Stomach (tissue), 8 donors: ENCODE measurements at regions not wholly inside any gene's neighbourhood (a gene's known extent, or its start where the extent isn't known, plus 50 kb on each side); places are given as distances from the start of the nearest gene placed in this dataset.

Source experiments
- DNase-seq, 2 donors: peaks; one replicate each; pipeline versions ENCODE4 v3.0.0 to v3.0.0-alpha.2; 2013 to 2019
- H3K27ac ChIP-seq, 5 donors: fragments of 200-600 bp in 4 of 5; sonication (generic) in 4 of 5; one replicate each; pipeline ENCODE4 v1.5.1; 2013 to 2019; ENCODE audit warnings: mild to moderate bottlenecking in 1 of 5, moderate library complexity in 1 of 5
- H3K27me3 ChIP-seq, 3 donors: fragments of 200-600 bp; sonication (generic); one replicate each; pipeline ENCODE4 v1.5.1; 2017 to 2019; ENCODE audit warnings: mixed run types in 1 of 3
- H3K36me3 ChIP-seq, 4 donors: fragments of 200-600 bp; sonication (generic); 1 replicate in 3 of 4; 2 replicates in 1 of 4; pipeline ENCODE4 v1.5.1; 2016 to 2019
- H3K4me1 ChIP-seq, 4 donors: fragments of 200-600 bp; sonication (generic); one replicate each; pipeline ENCODE4 v1.5.1; 2016 to 2019
- H3K4me3 ChIP-seq, 4 donors: fragments of 200-600 bp; sonication (generic) in 3 of 4; one replicate each; pipeline ENCODE4 v1.5.1; 2016 to 2019; ENCODE audit warnings: mild to moderate bottlenecking in 1 of 4
- H3K9me3 ChIP-seq, 4 donors: fragments of 200-600 bp; sonication (generic); one replicate each; pipeline ENCODE4 v1.5.1; 2016 to 2019
- EP300 ChIP-seq: sonication (generic); formaldehyde crosslinking; IDR thresholded peaks from one replicate; pipeline ENCODE4 v1.6.1; 2017; ENCODE audit warnings: antibody characterized with exemption
- POLR2A ChIP-seq, 4 donors: fragments of 450-650 bp; IDR thresholded peaks; one replicate each; pipeline ENCODE4 v1.6.1; 2016; ENCODE audit warnings: antibody characterized with exemption in 4 of 4, control low read depth in 2 of 4, mild to moderate bottlenecking in 1 of 4, moderate library complexity in 1 of 4
- POLR2AphosphoS5 ChIP-seq, 3 donors: sonication (generic); formaldehyde crosslinking; IDR thresholded peaks; one replicate each; pipeline ENCODE4 v1.6.1; 2016; ENCODE audit warnings: antibody characterized with exemption in 3 of 3
- WGBS, 5 donors: extraction: QIAGEN DNeasy Blood & Tissue Kit in 3 of 5; methylation state at CpG; one replicate each; pipeline versions ENCODE4 v1.1.5 to v1.1.7; 2013 to 2018; 5-methylcytosine and 5-hydroxymethylcytosine counted together
- intact Hi-C: fragments of 100-400 bp; cut with DNase I; formaldehyde crosslinking; loops from one replicate; pipeline ENCODE4 v1.15.1; 2023; ENCODE audit warnings: low total_unique reads
- TF ChIP-seq, protein P1 (sequence below), 7 experiments: fragments of 450-650 bp in 4 of 7; fragments of 200-600 bp in 3 of 7; sonication (generic) in 3 of 7; IDR thresholded peaks; one replicate each; pipeline ENCODE4 v1.5.1; 2016 to 2019; ENCODE audit warnings: antibody characterized with exemption in 7 of 7, control low read depth in 2 of 7, mild to moderate bottlenecking in 1 of 7
- donor health status: healthy with polysubstance abuse.
- donor health status: Bipolar disorder and iron deficiency.
- donor health status: healthy.

DNA sequence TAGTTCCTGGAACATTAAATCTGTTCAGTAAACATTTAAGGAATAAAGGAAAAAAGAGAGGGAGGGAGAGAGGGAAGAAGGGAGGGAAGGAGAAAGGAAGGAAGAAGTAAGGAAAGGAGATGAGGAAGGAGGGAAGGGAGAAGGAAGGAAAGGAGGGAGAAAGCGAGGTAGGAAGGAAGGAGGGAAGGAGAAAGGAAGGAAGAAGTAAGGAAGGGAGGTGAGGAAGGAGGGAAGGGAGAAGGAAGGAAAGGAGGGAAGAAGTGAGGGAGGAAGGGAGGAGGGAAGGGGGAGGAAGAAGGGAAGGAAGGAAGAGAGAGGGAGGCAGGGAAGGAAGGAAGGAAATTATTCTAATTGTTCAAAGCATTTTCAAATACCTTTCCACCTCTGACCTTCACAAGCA, 77.2 kb upstream of the JUN start:
- H3K4me3 ChIP-seq: no peak overlapping the region
- H3K36me3 ChIP-seq: no peaks in the 10 kb centered on the region
- no peak for DNase-seq
- intact Hi-C loops: no loop called here
- H3K27me3 ChIP-seq: no peaks in the 10 kb centered on the region
- H3K4me1 ChIP-seq: peaks cover 26 to 34% (median 28%) of the 10 kb centered on the region in 4 donors
- no peak for TF ChIP-seq POLR2AphosphoS5 (IDR thresholded peaks at IDR 0.05)
- TF ChIP-seq EP300: no peak
- TF ChIP-seq, protein P1, sequence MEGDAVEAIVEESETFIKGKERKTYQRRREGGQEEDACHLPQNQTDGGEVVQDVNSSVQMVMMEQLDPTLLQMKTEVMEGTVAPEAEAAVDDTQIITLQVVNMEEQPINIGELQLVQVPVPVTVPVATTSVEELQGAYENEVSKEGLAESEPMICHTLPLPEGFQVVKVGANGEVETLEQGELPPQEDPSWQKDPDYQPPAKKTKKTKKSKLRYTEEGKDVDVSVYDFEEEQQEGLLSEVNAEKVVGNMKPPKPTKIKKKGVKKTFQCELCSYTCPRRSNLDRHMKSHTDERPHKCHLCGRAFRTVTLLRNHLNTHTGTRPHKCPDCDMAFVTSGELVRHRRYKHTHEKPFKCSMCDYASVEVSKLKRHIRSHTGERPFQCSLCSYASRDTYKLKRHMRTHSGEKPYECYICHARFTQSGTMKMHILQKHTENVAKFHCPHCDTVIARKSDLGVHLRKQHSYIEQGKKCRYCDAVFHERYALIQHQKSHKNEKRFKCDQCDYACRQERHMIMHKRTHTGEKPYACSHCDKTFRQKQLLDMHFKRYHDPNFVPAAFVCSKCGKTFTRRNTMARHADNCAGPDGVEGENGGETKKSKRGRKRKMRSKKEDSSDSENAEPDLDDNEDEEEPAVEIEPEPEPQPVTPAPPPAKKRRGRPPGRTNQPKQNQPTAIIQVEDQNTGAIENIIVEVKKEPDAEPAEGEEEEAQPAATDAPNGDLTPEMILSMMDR (IDR thresholded peaks at IDR 0.05): no peak
- TF ChIP-seq POLR2A (IDR thresholded peaks at IDR 0.05): no peak
- H3K9me3 ChIP-seq: no peaks in the 10 kb centered on the region
- H3K27ac ChIP-seq: peak overlapping the region in 4 of 5 donors; percentile 16 to 85 (median 64)
- 79 to 93% (median 83%) methylated on average over 1 of the region's 1 CpG for WGBS, 5 donors

DNA sequence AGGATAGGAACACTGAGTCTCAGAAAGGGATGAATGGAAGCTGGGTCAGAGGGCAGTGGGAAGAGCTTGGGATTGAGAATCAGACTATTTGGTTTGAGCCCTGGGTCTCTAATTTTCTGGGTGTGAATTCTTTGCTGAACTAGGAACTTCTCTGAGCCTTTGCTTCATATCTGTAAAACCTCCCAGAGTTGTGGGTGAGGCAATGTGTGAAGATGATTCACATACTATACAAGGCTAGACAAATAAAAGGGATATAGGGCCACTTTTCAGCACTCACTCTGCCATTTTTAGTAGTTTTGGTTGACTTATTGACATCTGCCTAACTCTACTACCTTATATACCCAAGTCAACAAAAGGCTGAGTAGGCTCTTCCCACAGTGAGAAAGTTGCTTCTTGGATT, 77.7 kb upstream of the JUN start:
- H3K27ac ChIP-seq: peak overlapping the region in 4 of 5 donors; percentile 16 to 85 (median 64)
- no peaks in the 10 kb centered on the region for H3K36me3 ChIP-seq
- H3K9me3 ChIP-seq: no peaks in the 10 kb centered on the region
- H3K27me3 ChIP-seq: no peaks in the 10 kb centered on the region
- TF ChIP-seq, protein P1 (IDR thresholded peaks at IDR 0.05): no peak
- TF ChIP-seq EP300: no peak
- no peak overlapping the region for H3K4me3 ChIP-seq
- intact Hi-C loops: no loop called here
- peaks cover 26 to 34% (median 28%) of the 10 kb centered on the region in 4 donors for H3K4me1 ChIP-seq
- no peak for DNase-seq

DNA sequence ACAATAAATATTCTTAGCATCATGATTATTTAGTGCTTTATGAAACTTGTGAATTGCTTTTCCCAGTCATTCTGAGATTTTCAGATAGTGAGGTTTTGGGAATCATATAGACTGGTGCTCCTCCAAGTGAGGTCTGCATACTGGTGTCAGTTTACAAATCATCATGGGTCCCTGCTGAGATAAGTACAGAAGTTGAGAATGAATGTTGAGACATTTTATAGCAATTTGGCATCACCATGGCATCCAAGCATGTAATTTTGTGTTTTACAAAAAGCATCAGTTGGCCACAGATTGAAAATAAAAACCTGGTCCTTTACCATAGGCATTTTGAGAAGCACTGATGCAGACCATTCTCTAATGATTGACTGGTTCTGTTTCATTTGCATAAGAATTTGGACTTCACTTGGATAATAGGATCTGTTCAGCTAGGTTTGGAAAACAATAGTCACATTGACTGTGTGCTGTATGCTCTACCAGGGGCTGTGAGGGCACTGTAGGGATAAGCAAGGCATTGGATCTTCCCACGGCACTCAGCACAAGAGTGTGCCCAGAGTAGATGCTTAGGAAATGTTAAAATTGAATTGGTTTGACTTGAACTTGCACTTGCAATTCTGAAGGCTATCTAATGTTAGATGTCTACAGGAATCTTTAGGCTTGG, 79.0 kb upstream of the JUN start:
- H3K27ac ChIP-seq: no peak overlapping the region
- WGBS, 5 donors: 94 to 100% (median 96%) methylated on average over 1 of the region's 1 CpG
- peaks cover 14 to 27% (median 23%) of the 10 kb centered on the region in 4 donors for H3K4me1 ChIP-seq
- DNase-seq: no peak
- no peak overlapping the region for H3K4me3 ChIP-seq
- no peaks in the 10 kb centered on the region for H3K36me3 ChIP-seq
- no peaks in the 10 kb centered on the region for H3K9me3 ChIP-seq
- TF ChIP-seq POLR2A (IDR thresholded peaks at IDR 0.05) (no peak), POLR2AphosphoS5 (IDR thresholded peaks at IDR 0.05) (no peak), EP300 (no peak)
- TF ChIP-seq, protein P1 (IDR thresholded peaks at IDR 0.05): no peak
- intact Hi-C loops: no loop called here
- no peaks in the 10 kb centered on the region for H3K27me3 ChIP-seq

DNA sequence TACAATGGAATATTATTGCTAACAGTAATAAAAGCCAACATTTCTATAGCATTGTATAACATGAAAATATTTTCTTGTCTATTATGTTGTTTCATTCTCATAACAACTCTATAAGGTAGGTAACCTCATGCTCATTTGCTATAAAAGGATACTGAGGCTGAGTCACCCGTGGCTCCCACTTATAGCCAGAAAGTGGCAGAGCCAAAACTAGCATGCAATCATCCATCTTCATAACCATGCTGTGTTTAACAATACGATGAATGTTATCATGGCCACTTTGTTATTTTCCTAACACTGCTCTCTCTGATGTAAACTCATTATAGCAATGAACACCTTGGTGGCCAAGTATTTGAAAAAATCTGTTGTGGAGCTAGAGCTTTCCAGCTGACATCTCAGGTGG, 80.8 kb upstream of the JUN start:
- intact Hi-C loops: no loop called here
- H3K9me3 ChIP-seq: no peaks in the 10 kb centered on the region
- no peaks in the 10 kb centered on the region for H3K36me3 ChIP-seq

DNA sequence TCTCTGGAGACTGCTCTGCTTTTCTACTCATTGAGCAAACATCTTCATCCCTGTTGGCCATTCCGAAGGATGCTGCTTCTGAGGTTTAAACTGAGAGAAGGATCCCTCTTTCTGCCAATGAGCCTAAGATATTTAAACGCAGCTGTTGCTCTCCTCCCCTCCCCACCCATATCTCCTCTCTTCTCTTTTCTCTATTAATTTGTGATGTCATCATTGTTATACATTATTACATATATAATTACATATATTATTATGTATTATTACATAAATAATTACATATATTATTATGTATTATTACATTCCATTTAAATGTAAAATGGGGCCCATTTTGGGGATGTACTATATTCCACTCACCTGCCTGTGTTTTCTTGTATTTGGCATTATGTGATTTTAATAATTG, 82.7 kb upstream of the JUN start:
- intact Hi-C loops: no loop called here
- 79 to 96% (median 92%) methylated on average over 2 of the region's 2 CpGs for WGBS, 5 donors
- no peaks in the 10 kb centered on the region for H3K27me3 ChIP-seq
- no peak for TF ChIP-seq POLR2AphosphoS5 (IDR thresholded peaks at IDR 0.05)
- TF ChIP-seq, protein P1 (IDR thresholded peaks at IDR 0.05): no peak
- TF ChIP-seq EP300: no peak
- TF ChIP-seq POLR2A (IDR thresholded peaks at IDR 0.05): no peak
- H3K36me3 ChIP-seq: no peaks in the 10 kb centered on the region
- H3K9me3 ChIP-seq: no peaks in the 10 kb centered on the region
- DNase-seq: no peak
- H3K4me1 ChIP-seq: peaks cover 0 to 5% (median 0%) of the 10 kb centered on the region in 4 donors
- no peak overlapping the region for H3K27ac ChIP-seq
- H3K4me3 ChIP-seq: no peak overlapping the region

More for the DNA sequence above, 80.8 kb upstream of the JUN start:
- 40 to 65% (median 48%) methylated on average over 2 of the region's 2 CpGs for WGBS, 5 donors
- no peaks in the 10 kb centered on the region for H3K27me3 ChIP-seq
- DNase-seq: no peak
- TF ChIP-seq POLR2A (IDR thresholded peaks at IDR 0.05): no peak
- H3K27ac ChIP-seq: no peak overlapping the region
- no peak overlapping the region for H3K4me3 ChIP-seq
- peaks cover 0 to 13% (median 6%) of the 10 kb centered on the region in 4 donors for H3K4me1 ChIP-seq
